ENCODE measurements at regions not wholly inside any gene's neighbourhood (a gene's known extent, or its start where the extent isn't known, plus 50 kb on each side); places are given as distances from the start of the nearest gene placed in this dataset.

- H3K9me3 ChIP-seq: no peaks in the 10 kb centered on the region
- H3K36me3 ChIP-seq: no peaks in the 10 kb centered on the region
- H3K4me1 ChIP-seq (ENCODE audit: control insufficient read depth in 1 of 2, low read depth in 2 of 2): no peaks in the 10 kb centered on the region
- no peak for DNase-seq (ENCODE audit: low spot score)
- H3K27me3 ChIP-seq (replicated peaks; ENCODE audit: insufficient read depth): no peaks in the 10 kb centered on the region
- H3K4me3 ChIP-seq: no peak overlapping the region
- no peak overlapping the region for H3K27ac ChIP-seq
- ATAC-seq (ENCODE audit: insufficient number of reproducible peaks, low FRiP score, low read depth): no peak
- no peak for TF ChIP-seq CTCF (IDR thresholded peaks at IDR 0.05)
Measured at GRCh38 chr4:189090174-189090814, 850.4 kb upstream of the FRG1 start.

- Histone ChIP-seq H3K4me3 (no peak overlapping the region), H3K27ac (no peak overlapping the region), H3K27me3 (replicated peaks; ENCODE audit: insufficient read depth) (no peaks in the 10 kb centered on the region), H3K4me1 (ENCODE audit: control insufficient read depth in 1 of 2, low read depth in 2 of 2) (no peaks in the 10 kb centered on the region), H3K9me3 (no peaks in the 10 kb centered on the region), H3K36me3 (no peaks in the 10 kb centered on the region)
- no peak for ATAC-seq (ENCODE audit: insufficient number of reproducible peaks, low FRiP score, low read depth)
- DNase-seq (ENCODE audit: low spot score): no peak
- TF ChIP-seq CTCF (IDR thresholded peaks at IDR 0.05): no peak
Measured at GRCh38 chr4:189092581-189092980, 848.1 kb upstream of the FRG1 start.

GRCh38 chr4:189096108-189096507 is 844.6 kb upstream of the FRG1 start:
- no peaks in the 10 kb centered on the region for H3K36me3 ChIP-seq
- H3K4me1 ChIP-seq (ENCODE audit: control insufficient read depth in 1 of 2, low read depth in 2 of 2): no peaks in the 10 kb centered on the region
- H3K27ac ChIP-seq: no peak overlapping the region
- no peaks in the 10 kb centered on the region for H3K9me3 ChIP-seq
- H3K27me3 ChIP-seq (replicated peaks; ENCODE audit: insufficient read depth): no peaks in the 10 kb centered on the region
- H3K4me3 ChIP-seq: no peak overlapping the region
- TF ChIP-seq CTCF (IDR thresholded peaks at IDR 0.05): no peak
- ATAC-seq (ENCODE audit: insufficient number of reproducible peaks, low FRiP score, low read depth): no peak
- no peak for DNase-seq (ENCODE audit: low spot score)

GRCh38 chr4:189096717-189097116 is 844.0 kb upstream of the FRG1 start:
- no peak for ATAC-seq (ENCODE audit: insufficient number of reproducible peaks, low FRiP score, low read depth)
- DNase-seq (ENCODE audit: low spot score): no peak
- Histone ChIP-seq H3K9me3 (no peaks in the 10 kb centered on the region), H3K27me3 (replicated peaks; ENCODE audit: insufficient read depth) (no peaks in the 10 kb centered on the region), H3K27ac (no peak overlapping the region), H3K4me3 (no peak overlapping the region), H3K36me3 (no peaks in the 10 kb centered on the region), H3K4me1 (ENCODE audit: control insufficient read depth in 1 of 2, low read depth in 2 of 2) (no peaks in the 10 kb centered on the region)
- no peak for TF ChIP-seq CTCF (IDR thresholded peaks at IDR 0.05)

GRCh38 chr4:189098932-189099696 is 841.6 kb upstream of the FRG1 start:
- no peak for TF ChIP-seq CTCF (IDR thresholded peaks at IDR 0.05)
- Histone ChIP-seq H3K27ac (no peak overlapping the region), H3K27me3 (replicated peaks; ENCODE audit: insufficient read depth) (no peaks in the 10 kb centered on the region), H3K36me3 (no peaks in the 10 kb centered on the region), H3K9me3 (no peaks in the 10 kb centered on the region), H3K4me3 (no peak overlapping the region), H3K4me1 (ENCODE audit: control insufficient read depth in 1 of 2, low read depth in 2 of 2) (no peaks in the 10 kb centered on the region)
- ATAC-seq (ENCODE audit: insufficient number of reproducible peaks, low FRiP score, low read depth) (no peak), DNase-seq (ENCODE audit: low spot score) (no peak)
